Sigmoid colon (tissue), 4 donors: ENCODE measurements at regions not wholly inside any gene's neighbourhood (a gene's known extent, or its start where the extent isn't known, plus 50 kb on each side); places are given as distances from the start of the nearest gene placed in this dataset.

ENCODE experiments used
- CTCF ChIP-seq, 4 experiments: fragments of 450-650 bp in 3 of 4; fragments of 200-600 bp in 1 of 4; IDR thresholded peaks; one replicate each; pipeline ENCODE4 v1.5.1; 2016 to 2019; ENCODE audit warnings: antibody characterized with exemption in 4 of 4, mild to moderate bottlenecking in 3 of 4, moderate library complexity in 2 of 4
- POLR2AphosphoS5 ChIP-seq, 4 donors: sonication (generic); formaldehyde crosslinking; IDR thresholded peaks; one replicate each; pipeline ENCODE4 v1.6.1; 2017; ENCODE audit warnings: antibody characterized with exemption in 4 of 4

DNA sequence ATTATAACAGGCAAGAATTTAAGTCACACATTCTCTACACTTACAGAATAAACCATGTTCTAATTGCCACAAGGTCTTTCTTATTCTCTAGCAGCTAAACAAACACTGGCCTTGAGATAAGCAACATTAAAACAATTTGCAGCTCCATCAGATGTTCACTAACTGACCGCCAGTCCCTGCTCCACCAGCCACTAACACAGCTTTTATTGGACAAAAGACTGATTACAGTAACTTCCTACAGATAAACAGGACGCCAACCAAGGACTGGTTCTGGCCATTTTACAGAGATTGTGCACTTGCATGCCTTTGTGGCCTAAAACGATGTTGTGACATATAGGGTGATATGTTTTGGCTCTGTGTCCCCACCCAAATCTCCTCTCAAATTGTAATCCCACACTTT lies 388.9 kb upstream of the LRRC4C start:
- TF ChIP-seq CTCF (IDR thresholded peaks at IDR 0.05) (no peak), POLR2AphosphoS5 (IDR thresholded peaks at IDR 0.05) (no peak)
